T47D (cell line): ENCODE measurements at regions not wholly inside any gene's neighbourhood (a gene's known extent, or its start where the extent isn't known, plus 50 kb on each side); places are given as distances from the start of the nearest gene placed in this dataset.

Experiments used
- DNase-seq, 2 experiments: peaks; one replicate each; pipeline versions ENCODE4 v3.0.0 to v3.0.0-alpha.2; 2011 to 2012; ENCODE audit warnings: low read depth in 1 of 2, low spot score in 1 of 2
- JUND ChIP-seq: IDR thresholded peaks from 2 replicates; pipeline ENCODE4 v1.6.1; 2012; ENCODE audit warnings: low read depth
- in situ Hi-C: cut with HindIII; loops from 2 replicates; pipeline ENCODE4 v1.10.0; 2016; ENCODE audit warnings: low sequenced_read_pairs, low pct_unique_long_range_greater_than_20kb

DNA sequence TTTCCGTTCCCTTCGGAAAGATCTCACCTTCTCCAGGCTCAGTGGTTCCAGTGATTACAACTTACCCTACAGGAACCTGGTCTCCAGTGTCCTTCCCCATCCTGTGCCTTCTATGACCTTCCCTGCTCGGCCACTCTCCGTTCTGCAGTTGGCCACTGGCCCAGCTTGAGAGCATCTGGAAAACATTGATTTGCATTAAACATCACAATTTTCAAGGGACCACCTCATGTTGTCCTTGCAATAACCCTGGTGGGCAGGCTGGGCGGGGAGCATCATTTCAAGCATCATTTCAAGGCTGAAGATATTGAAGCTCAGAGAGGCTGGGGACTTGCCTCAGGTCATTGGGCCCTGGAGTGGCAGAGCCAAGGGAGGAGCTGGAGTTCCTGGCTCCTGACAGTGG, 177.4 kb downstream of the SEC61B start:
- in situ Hi-C loops = no loop called here
- TF ChIP-seq JUND = no peak
- no peak for DNase-seq

GRCh38 chr9:99400184-99400731, 178.2 kb downstream of the SEC61B start:
- in situ Hi-C loops = no loop called here
- DNase-seq = no peak
- no peak for TF ChIP-seq JUND

GRCh38 chr9:99401680-99402504, 179.8 kb downstream of the SEC61B start:
- no peak for DNase-seq
- TF ChIP-seq JUND = no peak
- in situ Hi-C loops = no loop called here

- in situ Hi-C loops = no loop called here
- no peak for TF ChIP-seq JUND
- peak in 1 of 2 experiments; percentile 49 for DNase-seq
Measured at GRCh38 chr9:99403371-99403770, 181.3 kb downstream of the SEC61B start.

DNA sequence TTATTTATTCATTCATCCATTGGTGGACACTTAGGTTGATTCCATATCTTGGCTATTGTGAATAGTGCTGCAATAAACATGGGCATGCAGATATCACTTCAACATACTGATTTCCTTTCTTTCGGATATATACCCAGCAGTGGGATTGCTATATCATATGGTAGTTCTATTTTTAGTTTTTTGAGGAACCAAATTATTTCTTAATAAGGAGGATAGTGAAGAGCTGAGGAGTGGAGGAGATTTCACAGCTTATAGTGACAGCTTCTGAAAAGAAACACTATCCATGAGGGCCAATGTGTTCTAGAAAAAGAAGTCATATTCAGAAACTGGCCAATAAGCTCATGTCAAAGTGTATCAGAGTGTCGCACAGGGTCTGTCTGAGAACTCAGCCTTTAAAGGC, 183.3 kb downstream of the SEC61B start:
- no peak for DNase-seq
- in situ Hi-C loops = no loop called here
- no peak for TF ChIP-seq JUND

DNA sequence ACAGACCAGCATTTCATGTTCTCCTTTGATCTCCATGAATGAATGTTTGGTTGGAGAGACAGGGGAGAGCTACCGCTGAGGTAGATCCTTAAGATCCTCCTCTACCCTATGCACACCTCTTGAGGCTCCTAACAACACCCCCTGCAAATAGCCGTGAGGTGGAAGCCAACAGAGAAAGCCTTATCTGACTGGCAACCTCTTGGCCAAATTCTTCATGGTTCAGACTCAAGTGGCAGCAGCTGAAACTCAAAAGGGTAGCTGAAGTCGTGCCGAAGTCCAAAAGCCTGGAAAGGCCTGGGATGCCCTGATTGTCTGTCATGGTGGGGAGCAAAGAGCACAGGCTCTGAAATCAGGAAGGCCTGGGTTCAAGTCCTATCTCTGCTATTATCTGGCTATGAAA, 184.9 kb downstream of the SEC61B start:
- in situ Hi-C loops = no loop called here
- no peak for TF ChIP-seq JUND
- DNase-seq = no peak

DNA sequence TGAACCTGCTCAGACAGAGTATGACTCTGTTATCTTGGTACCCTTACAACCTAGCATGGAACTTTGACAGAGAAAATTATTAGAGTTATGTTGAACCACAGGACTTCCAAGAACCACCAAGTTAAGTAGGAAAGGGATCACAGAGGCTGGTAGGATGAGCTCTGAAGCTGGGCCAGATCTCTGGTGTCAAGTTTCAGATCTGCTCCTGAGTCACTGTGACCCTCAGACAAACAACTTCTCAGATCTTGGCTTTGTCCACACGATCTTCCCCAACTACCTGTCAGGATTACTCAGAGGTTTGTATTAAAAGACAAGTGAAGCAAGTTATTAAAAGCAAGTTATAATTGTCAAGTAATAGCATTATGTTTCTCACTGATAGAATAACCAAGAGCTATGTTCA, 189.0 kb downstream of the SEC61B start:
- in situ Hi-C loops = no loop called here

GRCh38 chr9:99411479-99412115, 189.5 kb downstream of the SEC61B start:
- in situ Hi-C loops = no loop called here
- TF ChIP-seq JUND = no peak
- no peak for DNase-seq

More for the DNA sequence above, 189.0 kb downstream of the SEC61B start:
- no peak for DNase-seq
- TF ChIP-seq JUND = no peak

- in situ Hi-C loops = no loop called here
- no peak for TF ChIP-seq JUND
- DNase-seq = no peak
Measured at GRCh38 chr9:99412606-99413005, 190.5 kb downstream of the SEC61B start.

- no peak for TF ChIP-seq JUND
- in situ Hi-C loops = no loop called here
- DNase-seq = no peak
Measured at GRCh38 chr9:99414321-99414720, 192.2 kb downstream of the SEC61B start.

DNA sequence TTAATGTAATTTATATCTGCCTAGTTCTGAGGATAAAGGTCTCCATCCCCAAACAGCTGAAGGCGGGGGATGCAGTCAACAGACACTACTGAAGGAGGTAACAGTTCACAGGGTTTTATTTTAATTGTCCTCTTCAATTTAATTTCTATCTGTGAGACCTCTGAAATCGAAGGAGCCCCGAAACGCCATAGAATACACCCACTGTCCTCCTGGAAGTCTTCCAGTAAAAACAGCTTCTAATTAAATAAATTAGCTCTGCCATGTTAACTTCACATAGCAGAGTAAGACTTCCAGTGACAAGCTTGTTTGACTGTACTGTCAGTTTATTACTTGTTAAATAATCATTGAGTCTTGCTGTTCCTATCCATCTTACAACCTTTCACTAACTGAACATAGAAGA, 193.5 kb downstream of the SEC61B start:
- TF ChIP-seq JUND = no peak
- DNase-seq = no peak
- in situ Hi-C loops = no loop called here

GRCh38 chr9:99416007-99416406, 193.9 kb downstream of the SEC61B start:
- no peak for TF ChIP-seq JUND
- in situ Hi-C loops = no loop called here
- DNase-seq = no peak

GRCh38 chr9:99419070-99419469, 197.0 kb downstream of the SEC61B start:
- in situ Hi-C loops = no loop called here
- TF ChIP-seq JUND = no peak

More at GRCh38 chr9:99419070-99419469, 197.0 kb downstream of the SEC61B start:
- DNase-seq = no peak
